ENCODE measurements at regions not wholly inside any gene's neighbourhood (a gene's known extent, or its start where the extent isn't known, plus 50 kb on each side); places are given as distances from the start of the nearest gene placed in this dataset.

GRCh38 chr18:60812921-60813320 is 440.3 kb upstream of the MC4R start:
- TF ChIP-seq ARNTL (CRISPR knock-in tag; IDR thresholded peaks at IDR 0.05; ENCODE audit: borderline replicate concordance, low read depth) (no peak), TCF4 (CRISPR knock-in tag; IDR thresholded peaks at IDR 0.05; ENCODE audit: borderline replicate concordance) (no peak), TOX (CRISPR knock-in tag; IDR thresholded peaks at IDR 0.05; ENCODE audit: borderline replicate concordance) (no peak), RARB (CRISPR knock-in tag; IDR thresholded peaks at IDR 0.05) (no peak), PATZ1 (CRISPR knock-in tag; IDR thresholded peaks at IDR 0.05; ENCODE audit: borderline replicate concordance) (no peak), CSRNP3 (CRISPR knock-in tag; IDR thresholded peaks at IDR 0.05) (no peak), ZFP30 (CRISPR knock-in tag; IDR thresholded peaks at IDR 0.05) (no peak)

Data from SK-N-SH treated with all-trans-retinoic acid at 6 μM for 48 hours (cell line).